ENCODE measurements at regions not wholly inside any gene's neighbourhood (a gene's known extent, or its start where the extent isn't known, plus 50 kb on each side); places are given as distances from the start of the nearest gene placed in this dataset.

GRCh38 chr15:67980773-67981685 is 73.1 kb upstream of the PIAS1 start:
- in situ Hi-C loops (cut with HindIII; ENCODE audit: low sequenced_read_pairs): no loop called here

- in situ Hi-C loops (cut with HindIII; ENCODE audit: low sequenced_read_pairs): no loop called here
Observed at GRCh38 chr15:67981848-67982247, 72.3 kb upstream of the PIAS1 start.

- in situ Hi-C loops (cut with HindIII; ENCODE audit: low sequenced_read_pairs): no loop called here
Observed at GRCh38 chr15:67991706-67992105, 62.4 kb upstream of the PIAS1 start.

- in situ Hi-C loops (cut with HindIII; ENCODE audit: low sequenced_read_pairs): no loop called here
Observed at GRCh38 chr15:67992411-67992810, 61.7 kb upstream of the PIAS1 start.

GRCh38 chr15:67992834-67993233 is 61.3 kb upstream of the PIAS1 start:
- in situ Hi-C loops (cut with HindIII; ENCODE audit: low sequenced_read_pairs): no loop called here

- in situ Hi-C loops (cut with HindIII; ENCODE audit: low sequenced_read_pairs): no loop called here
Observed at GRCh38 chr15:67997996-67998395, 56.1 kb upstream of the PIAS1 start.

GRCh38 chr15:67998599-67999133 is 55.4 kb upstream of the PIAS1 start:
- in situ Hi-C loops (cut with HindIII; ENCODE audit: low sequenced_read_pairs): no loop called here

- in situ Hi-C loops (cut with HindIII; ENCODE audit: low sequenced_read_pairs): no loop called here
Observed at GRCh38 chr15:67999320-68000100, 54.6 kb upstream of the PIAS1 start.

GRCh38 chr15:68000754-68001153 is 53.4 kb upstream of the PIAS1 start:
- in situ Hi-C loops (cut with HindIII; ENCODE audit: low sequenced_read_pairs): no loop called here

GRCh38 chr15:68001811-68002210 is 52.3 kb upstream of the PIAS1 start:
- in situ Hi-C loops (cut with HindIII; ENCODE audit: low sequenced_read_pairs): no loop called here

- in situ Hi-C loops (cut with HindIII; ENCODE audit: low sequenced_read_pairs): no loop called here
Observed at GRCh38 chr15:68003297-68003696, 50.8 kb upstream of the PIAS1 start.

Measured in endothelial cell of hepatic sinusoid (primary cell).